Stimulated activated CD8-positive, alpha-beta memory T cell treated with anti-CD3 and anti-CD28 coated beads, Interleukin-4, amount 100 ng/mL, for 4 hours (primary cell): ENCODE measurements at regions not wholly inside any gene's neighbourhood (a gene's known extent, or its start where the extent isn't known, plus 50 kb on each side); places are given as distances from the start of the nearest gene placed in this dataset.
"Not testable (repeated sequence)": the region's sequence is repeated elsewhere in the genome, so short reads cannot be mapped to it uniquely, and the experiment has no call there.

Source experiments
- DNase-seq, 2 donors: peaks; one replicate each; pipeline ENCODE4 v3.0.0-alpha.2; 2020; ENCODE audit warnings: low read depth in 2 of 2, low spot score in 1 of 2

DNA sequence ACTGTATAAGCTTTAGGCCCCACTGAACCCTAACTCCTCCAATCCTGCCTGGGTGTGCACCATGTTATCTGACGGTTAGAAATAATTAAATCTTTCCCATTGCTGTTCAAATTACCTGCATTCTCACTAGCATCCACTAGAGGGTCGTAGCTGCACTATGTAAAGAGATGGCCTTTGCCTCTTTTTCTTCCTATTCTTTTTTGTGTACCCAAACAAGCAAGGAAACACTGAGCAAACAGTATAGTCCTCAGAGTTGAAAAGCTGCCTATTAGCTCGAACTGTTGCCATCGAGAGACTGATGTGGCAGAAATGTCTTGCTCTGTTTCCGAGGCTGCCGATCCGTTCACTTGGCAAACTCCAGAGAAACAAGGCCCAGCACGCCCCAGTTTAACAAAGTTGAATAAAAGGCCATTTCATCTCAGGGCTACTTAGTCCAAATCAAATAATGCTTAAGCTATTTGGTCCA lies 163.8 kb upstream of the TRPM3 start:
- peak in 1 of 2 donors; percentile 1 for DNase-seq

DNA sequence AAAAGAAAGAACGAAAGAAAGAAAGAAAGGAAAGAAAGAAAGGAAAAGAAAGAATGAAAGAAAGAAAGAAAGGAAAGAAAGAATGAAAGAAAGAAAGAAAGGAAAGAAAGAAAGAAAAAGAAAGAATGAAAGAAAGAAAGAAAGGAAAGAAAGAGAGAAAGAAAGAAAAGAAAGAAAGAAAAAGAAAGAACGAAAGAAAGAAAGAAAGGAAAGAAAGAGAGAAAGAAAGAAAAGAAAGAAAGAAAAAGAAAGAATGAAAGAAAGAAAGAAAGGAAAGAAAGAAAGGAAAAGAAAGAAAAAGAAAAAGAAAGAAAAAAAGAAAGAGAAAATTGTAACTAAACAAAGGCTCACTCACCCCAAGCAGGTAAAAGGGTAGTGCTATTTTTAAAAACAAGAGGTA lies 160.7 kb upstream of the TRPM3 start:
- DNase-seq: not testable (repeated sequence)

DNA sequence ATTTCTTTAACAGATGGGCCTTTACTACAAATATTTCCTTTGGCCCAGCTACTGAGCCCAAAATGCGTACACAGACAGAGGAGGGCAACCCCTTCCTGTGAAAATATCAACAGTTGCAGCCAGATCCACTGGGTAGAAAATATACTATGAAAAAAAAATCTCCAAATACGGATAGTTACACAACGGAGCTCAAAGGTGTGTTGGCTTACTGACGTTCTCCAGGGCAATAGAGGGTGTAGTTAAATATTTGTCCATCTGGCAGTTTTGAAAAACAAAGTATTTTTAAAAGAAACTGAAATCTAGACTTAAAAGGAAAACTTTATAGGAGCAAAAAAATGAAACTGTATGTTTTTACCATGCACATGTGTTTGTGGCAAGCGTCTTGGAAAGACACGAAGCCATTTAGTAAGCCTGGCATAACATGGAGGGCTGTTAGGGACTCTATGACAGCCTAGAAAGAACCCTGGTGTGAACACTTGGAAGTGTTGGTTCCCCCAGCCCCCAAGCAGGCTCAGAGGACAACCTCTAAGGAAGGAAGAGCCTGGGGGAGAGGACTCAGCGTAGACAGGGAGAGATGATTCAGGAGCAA lies 157.8 kb upstream of the TRPM3 start:
- DNase-seq: no peak

DNA sequence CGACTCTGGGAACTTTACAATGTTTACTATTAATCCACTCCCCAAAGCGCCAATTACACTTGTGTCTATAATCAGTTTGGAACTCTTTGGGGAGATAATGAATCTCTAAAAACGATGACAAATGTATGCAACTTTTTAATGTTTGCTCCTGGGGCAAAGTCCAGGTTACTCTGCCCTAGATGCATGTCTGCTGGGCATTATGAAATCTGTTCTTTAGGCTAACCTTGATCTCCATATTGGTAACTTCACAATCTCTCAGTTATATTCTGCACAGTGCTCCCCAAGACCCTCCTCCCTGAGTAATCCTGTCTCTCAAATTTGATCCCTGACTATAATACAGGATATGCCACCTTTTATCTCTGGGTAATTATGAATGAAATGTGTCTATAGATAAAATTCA lies 152.2 kb upstream of the TRPM3 start:
- DNase-seq: no peak

DNA sequence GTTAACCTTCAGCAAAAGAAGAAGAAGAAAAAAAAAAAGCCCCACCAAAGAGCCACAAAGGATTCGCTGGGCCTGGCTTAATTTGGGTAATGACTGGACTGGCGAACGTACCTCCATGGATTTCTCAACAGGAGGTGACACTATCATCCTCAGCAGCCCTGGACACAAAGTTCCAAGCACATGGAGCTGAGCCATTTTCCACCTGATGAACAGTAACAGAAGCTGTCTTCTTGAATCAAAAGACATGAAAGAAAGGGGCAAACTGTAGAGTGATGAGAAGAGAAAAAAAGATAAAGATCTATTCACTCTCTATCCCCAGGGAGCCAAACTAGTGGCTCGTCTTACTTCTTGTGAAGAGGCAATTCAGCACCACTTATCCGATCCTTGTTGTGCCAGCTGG lies 150.2 kb upstream of the TRPM3 start:
- no peak for DNase-seq

DNA sequence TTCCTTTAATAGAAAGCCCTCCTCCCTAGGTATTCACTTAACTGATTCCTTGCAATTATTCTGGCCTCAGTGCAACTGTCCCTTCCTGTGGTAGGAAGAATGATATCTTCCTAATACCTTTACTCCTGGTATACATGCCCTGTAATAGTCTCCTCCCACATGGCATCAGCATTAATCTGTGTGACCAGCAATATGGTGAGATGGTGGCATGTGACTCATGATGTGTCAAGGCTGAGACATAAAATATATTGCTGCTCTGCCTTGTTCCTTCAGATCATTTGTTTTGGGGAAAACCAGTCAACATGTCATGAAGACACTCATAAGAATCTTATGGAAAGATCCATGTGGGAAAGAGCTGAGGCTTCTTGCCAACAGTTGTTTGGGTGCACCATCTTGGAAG lies 149.1 kb upstream of the TRPM3 start:
- no peak for DNase-seq

DNA sequence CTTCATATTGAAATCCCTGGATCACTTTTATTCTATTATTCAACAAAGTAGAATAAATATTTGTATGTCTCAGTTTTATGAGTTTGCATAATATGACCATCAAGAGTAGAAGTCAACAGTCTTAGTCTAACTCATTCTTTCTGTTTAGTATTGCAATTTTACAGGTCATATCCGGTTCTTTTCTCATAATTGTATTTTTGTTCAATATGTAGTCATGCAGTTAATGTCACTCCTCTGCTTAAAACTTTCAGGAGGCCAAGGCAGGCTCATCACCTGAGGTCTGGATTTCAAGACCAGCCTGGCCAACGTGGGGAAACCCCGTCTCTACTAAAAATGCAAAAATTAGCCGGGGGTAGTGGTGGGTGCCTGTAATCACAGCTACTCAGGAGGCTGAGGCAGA lies 148.4 kb upstream of the TRPM3 start:
- no peak for DNase-seq

DNA sequence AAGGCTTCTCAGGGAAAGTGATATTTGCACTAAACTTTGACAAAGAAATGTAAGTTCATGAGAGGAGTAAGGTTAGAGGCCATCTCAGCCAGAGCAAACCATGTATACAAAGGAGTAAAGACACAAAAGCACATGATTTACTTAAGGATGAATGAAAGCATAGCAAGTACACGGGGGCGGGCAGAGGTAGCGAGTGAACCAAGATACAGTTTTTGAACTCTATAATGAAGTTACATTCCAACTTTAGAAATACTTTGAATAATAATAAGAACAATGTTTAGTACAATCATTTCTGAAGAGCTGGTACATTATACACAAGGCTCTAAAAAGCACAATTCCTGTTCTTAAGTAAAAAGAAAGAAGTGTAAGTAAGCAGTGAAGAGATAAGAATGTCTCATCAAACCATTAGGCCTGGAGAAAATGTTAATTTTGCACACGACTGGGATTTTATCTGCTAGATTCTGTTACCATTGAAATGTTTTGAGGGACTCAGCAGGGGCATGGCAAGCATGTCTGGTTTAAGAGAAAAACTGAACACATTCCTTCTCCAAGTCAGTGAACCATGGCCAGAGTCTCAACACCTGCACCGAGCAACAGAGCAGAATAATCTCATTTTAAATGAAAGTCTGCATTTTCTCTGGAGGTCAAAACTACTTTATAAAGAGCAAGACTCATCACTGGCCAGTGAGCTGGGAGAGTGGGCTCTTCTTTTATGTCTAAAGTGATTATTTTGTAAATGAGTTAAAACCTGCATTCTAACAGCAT lies 147.6 kb upstream of the TRPM3 start:
- DNase-seq: no peak

DNA sequence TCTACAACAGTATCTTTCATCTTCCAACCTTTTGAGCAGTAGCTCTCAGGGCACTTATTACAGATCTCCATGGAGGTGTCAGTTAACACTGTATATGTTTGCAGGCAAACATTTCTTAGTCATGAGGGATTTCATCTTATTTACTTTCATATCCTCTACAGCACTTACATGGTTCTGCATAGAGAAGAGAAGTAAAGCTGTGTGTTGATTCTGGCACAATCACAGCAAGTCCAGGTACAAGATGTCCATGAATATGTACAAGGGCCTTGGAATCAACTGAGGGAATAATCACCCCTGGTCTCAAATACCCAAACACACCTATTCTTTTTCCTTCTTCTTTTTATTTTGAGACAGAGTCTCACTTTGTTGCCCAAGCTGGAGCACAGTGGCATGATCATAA lies 142.0 kb upstream of the TRPM3 start:
- no peak for DNase-seq

DNA sequence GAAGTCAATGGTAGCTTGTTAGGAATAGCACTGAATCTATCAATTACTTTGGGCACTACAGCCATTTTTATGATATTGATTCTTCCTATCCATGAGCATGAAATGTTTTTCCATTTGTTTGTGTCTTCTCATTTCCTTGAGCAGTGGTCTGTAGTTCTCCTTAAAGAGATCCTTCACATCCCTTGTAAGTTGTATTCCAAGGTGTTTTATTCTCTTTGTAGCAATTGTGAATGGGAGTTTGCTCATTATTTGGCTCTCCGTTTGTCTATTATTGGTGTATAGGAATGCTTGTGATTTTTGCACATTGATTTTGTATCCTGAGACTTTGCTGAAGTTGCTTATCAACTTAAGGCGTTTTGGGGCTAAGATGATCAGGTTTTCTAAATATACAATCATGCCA lies 139.0 kb upstream of the TRPM3 start:
- DNase-seq: not testable (repeated sequence)

DNA sequence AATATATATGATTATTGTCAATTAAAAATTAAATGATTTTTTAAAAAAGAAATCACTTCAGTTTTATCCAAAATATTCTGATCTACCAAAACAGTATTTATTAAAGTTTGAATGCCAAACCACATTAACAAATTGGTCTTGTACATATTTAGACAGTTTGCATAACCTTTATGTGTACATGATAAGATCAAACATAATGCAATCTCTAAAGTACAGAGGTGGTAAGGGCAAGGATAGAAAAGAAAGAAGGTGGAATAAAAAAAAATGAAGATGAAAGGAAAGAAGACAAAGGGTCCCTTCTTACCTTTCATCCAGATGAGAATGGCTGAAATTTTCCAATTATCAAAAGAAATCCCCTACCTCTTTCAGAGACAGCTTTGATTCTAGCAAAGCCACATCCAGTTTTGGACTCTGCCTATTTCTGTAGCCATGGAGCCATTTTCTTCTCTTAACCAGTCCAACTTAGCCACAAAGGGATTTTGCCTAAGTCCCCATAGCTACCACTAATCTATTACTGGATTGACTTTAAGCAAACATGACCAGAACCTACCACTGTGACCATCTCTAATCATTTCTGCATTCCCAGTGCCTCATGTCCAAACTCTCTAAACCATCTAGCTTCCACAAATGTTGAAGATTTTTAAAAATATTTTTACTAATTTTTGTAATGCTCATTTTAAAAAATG lies 133.3 kb upstream of the TRPM3 start:
- no peak for DNase-seq

DNA sequence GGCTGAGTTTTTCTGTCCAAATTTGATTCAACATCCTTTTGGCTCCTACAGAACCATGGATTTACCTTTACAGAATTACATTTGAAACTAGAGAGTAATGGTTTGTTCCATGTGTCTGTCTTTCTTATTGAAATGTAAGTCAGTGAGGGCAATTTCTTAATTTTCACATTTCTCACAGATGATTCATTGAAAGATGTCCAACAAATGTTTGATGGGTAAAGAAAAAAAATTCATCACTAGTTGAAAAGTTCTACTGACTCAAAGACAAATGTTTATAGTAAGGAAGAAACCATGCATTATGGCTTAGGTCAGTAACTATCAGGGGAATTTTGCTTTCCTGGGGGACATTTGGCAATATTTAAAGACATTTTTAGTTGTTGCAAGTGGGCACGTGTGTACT lies 131.6 kb upstream of the TRPM3 start:
- DNase-seq: no peak

DNA sequence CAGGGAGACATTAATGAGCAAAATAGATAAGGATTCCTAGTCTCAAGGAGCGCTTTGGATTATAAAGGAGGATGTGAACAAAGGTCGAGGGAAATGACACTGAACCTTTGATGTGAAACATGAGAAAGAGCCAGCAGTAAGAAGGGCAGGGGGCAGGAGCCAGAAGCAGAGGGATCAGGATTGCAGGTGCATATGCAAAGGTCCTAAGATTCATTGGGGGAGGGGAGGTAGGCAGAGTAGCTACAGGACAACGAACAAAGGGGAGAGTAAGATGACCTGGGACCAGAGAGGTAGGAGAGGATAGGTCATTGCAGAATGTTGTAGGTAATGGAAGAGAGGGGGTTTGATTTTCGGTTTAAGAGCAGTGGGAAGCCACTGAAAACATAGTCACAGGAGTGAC lies 129.2 kb upstream of the TRPM3 start:
- no peak for DNase-seq

DNA sequence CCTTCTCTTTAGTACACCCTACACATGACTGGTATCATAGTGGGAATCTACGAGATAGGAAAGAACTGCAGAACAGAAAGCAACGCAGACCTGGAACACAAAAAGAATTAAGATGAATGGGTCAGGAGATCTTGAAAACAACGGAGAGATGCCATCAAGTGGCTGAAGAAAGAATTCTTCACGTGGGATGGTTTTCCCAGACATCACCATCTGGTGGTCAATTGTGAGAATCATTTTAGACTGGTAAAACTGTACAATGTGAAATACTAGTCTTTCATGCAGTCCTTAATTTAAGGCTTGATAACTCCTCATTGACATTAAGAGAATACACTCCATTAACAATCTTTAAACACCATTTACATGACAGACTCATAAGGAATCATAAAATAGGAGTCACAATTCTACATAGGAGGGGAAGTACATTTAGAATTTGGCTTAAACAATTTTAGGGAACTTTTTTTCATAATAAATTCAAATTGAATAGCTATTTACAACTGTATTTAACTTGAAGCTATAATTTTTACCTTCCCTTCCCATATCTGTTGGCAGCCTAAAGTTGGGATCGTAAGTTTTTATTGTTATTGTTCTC lies 128.4 kb upstream of the TRPM3 start:
- no peak for DNase-seq

DNA sequence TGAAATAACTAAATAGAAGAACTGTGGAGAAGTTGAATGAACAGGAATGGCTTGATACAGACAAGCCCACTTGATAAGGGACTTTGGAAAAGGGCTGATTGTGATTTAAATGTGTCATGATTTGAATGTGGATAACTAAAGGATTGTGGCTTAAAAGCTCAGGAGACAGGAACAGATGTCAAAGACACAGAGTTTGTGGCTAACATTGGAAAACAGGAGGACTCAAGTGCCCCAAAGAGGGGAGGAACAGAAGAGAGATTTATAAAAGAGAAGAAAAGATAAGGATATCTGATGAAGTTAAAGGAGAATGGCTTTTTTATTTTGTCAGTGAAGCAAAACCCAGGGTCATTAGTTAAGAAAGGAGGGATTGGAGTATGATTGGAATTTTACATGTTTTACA lies 124.2 kb upstream of the TRPM3 start:
- no peak for DNase-seq

DNA sequence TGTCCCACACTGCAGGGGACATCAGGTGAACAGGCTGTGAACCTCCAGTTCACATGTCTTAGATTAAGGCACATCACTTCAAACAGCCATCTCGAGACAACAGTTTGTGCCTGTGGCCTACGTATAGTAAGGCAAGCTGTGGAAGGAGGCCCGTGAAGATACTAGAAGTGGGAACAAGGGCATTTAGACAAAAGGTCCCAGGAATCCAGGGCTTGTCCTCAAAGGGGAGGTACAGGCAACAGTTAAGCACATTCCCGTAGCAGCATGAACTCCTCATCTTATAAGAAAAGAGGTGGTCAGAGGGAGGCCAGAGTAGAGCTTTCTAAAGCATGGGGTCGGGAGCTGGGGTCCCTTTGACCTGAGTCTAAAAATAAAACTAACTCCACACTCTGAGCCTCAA lies 122.5 kb upstream of the TRPM3 start:
- no peak for DNase-seq

DNA sequence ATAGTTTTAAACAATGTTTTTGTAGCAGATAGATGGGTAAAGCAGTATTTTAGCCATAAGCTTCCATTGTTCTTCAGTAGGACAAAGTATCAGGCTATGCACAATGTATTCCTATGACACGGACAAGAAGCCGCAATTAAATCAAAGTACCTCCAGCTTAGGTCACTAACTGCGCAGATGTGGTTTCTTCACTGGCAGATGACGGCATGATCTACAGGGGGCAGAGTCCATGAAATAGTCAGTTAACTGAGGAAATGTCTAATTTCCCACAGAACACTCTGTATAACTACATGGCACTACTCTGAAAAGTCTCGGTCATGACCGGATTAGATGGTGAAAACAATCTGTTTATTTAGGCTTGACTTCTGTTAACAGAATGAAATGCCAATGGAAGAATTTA lies 120.7 kb upstream of the TRPM3 start:
- DNase-seq: no peak

DNA sequence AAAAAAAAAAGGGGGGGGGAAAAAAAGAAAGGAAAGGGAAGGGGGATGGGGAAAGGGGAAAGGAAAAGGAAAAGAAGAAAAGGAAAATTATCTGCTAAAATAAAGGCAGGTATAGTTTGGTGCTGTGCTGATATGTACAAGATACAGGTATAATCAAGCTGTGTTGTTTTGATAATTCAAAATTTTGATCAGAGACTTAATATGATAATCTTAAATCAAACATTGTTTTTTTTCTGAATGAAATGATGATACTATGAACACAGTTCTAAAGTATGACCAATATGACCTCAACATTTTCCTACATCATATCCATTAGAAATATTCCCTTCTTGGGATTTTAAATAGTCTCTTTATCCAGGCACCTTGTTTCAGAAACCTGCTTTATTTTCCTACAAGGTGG lies 115.6 kb upstream of the TRPM3 start:
- DNase-seq: no peak

DNA sequence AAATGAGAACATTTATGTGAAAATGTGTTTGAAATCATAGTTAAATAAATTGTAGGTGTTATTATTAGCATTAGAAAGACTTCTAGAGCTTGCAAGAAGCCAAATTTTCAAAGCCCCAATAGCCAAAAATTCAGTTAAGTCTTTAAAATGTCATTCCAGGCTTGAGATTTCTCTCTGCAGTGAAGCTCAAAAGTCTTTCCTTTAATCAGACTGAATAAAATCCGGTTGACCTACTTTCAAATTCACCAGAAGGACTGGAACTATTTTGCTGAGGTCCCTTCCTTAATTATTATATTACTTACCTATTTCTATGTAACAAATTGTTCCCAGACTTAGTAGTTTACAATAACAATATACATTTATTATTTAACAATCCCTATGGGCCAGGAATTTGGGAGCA lies 112.2 kb upstream of the TRPM3 start:
- DNase-seq: no peak

DNA sequence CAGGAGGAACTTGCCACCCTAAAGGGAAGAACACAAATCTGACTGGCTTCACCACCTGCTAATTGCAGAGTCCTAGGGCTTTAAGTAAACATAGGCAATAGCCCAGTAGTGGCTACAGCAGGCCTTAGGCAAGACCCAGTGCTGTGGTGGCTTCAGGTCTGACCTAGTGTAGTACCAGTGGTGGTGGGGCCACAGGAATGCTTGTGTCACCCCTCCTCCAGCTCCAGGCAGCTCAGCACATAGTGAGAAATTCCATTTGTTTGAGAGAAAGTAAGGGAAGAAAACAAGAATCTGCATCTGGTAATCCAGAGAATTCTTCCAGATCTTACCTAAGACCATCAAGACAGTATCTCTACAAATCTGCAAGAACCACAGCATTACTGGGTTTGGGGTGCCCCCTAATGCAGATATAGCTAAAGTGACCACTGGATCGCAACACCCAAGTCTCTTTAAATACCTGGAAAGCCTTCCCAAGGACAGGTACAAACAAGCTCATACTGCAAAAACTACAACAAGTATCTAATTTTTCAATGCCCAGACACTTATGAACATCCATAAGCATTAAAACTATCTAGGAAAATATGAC lies 102.6 kb upstream of the TRPM3 start:
- no peak for DNase-seq

DNA sequence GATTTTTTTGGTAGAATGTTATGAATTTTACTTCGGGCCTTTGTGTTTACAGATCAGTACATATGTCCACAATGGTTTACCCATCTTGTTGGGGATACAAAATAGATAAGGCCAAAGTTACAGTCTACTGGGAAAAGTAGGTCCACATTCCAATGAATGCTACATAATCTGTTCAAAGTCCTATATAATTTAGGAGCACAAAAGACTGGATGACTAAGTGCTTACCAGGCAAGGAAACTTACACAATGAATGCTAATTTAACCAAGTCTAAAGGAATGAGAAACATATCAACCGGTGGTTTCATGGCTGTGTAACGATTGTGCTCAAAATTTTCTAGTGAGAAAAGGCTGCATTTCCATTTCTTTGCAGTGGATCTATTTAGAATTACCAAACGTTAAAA lies 97.4 kb upstream of the TRPM3 start:
- no peak for DNase-seq

DNA sequence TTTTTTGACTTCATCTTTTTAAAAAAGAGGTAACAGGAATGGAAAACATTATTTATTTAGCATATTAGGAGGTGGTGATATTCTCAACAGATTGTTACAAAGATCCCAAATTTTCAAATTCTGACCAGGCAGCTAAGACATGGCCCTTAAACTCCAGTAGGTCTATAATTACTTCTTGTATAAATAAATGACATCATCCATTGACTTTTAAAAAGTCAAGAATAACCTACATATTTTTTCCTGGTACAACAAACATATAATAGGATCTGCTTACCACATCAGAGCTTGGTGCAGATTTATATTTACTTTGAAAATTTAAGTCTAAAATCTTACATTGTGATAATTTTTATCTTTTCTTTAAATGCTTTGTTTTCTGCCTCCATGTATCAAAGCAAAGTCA lies 92.2 kb upstream of the TRPM3 start:
- no peak for DNase-seq
